Esophagus muscularis mucosa (tissue), 4 donors: ENCODE measurements at regions not wholly inside any gene's neighbourhood (a gene's known extent, or its start where the extent isn't known, plus 50 kb on each side); places are given as distances from the start of the nearest gene placed in this dataset.

ENCODE experiments used
- DNase-seq: peaks from one replicate; pipeline ENCODE4 v3.0.0-alpha.2; 2017; ENCODE audit errors: extremely low spot score
- H3K27ac ChIP-seq, 4 donors: fragments of 200-600 bp; sonication (generic); replicated peaks in 1 of 4; 1 replicate in 3 of 4; 2 replicates in 1 of 4; pipeline ENCODE4 v1.5.1; 2016 to 2019; ENCODE audit warnings: mild to moderate bottlenecking in 1 of 4
- H3K27me3 ChIP-seq, 4 donors: fragments of 200-600 bp; sonication (generic); one replicate each; pipeline versions ENCODE4 v1.5.1 to v1.6.0; 2016 to 2019
- H3K36me3 ChIP-seq, 4 donors: fragments of 200-600 bp; sonication (generic); one replicate each; pipeline ENCODE4 v1.5.1; 2016 to 2019
- H3K4me1 ChIP-seq, 4 donors: fragments of 200-600 bp; sonication (generic); one replicate each; pipeline ENCODE4 v1.5.1; 2016 to 2019
- H3K4me3 ChIP-seq, 4 donors: fragments of 200-600 bp; sonication (generic); 1 replicate in 2 of 4; 2 replicates in 2 of 4; pipeline ENCODE4 v1.5.1; 2016 to 2019; ENCODE audit warnings: mild to moderate bottlenecking in 4 of 4, moderate library complexity in 1 of 4
- H3K9me3 ChIP-seq, 4 donors: fragments of 200-600 bp; sonication (generic); 1 replicate in 3 of 4; 2 replicates in 1 of 4; pipeline ENCODE4 v1.5.1; 2016 to 2019
- EP300 ChIP-seq: sonication (generic); formaldehyde crosslinking; IDR thresholded peaks from one replicate; pipeline ENCODE4 v1.6.1; 2017; ENCODE audit warnings: antibody characterized with exemption
- POLR2A ChIP-seq: fragments of 450-650 bp; IDR thresholded peaks from one replicate; pipeline ENCODE4 v1.6.1; 2017; ENCODE audit warnings: antibody characterized with exemption, moderate library complexity, mild to moderate bottlenecking, low read depth
- POLR2AphosphoS5 ChIP-seq, 2 donors: sonication (generic); formaldehyde crosslinking; IDR thresholded peaks; one replicate each; pipeline ENCODE4 v1.6.1; 2017; ENCODE audit warnings: antibody characterized with exemption in 2 of 2
- WGBS: methylation state at CpG from one replicate; pipeline ENCODE4 v1.1.5; 2018; 5-methylcytosine and 5-hydroxymethylcytosine counted together
- intact Hi-C: fragments of 100-400 bp; cut with DNase I; formaldehyde crosslinking; loops from one replicate; pipeline ENCODE4 v1.15.1; 2023
- TF ChIP-seq, protein P1 (sequence below), 3 experiments: fragments of 200-600 bp in 2 of 3; fragments of 450-650 bp in 1 of 3; sonication (generic) in 2 of 3; IDR thresholded peaks; one replicate each; pipeline ENCODE4 v1.5.1; 2017 to 2019; ENCODE audit warnings: antibody characterized with exemption in 3 of 3, mild to moderate bottlenecking in 2 of 3, moderate library complexity in 1 of 3

DNA sequence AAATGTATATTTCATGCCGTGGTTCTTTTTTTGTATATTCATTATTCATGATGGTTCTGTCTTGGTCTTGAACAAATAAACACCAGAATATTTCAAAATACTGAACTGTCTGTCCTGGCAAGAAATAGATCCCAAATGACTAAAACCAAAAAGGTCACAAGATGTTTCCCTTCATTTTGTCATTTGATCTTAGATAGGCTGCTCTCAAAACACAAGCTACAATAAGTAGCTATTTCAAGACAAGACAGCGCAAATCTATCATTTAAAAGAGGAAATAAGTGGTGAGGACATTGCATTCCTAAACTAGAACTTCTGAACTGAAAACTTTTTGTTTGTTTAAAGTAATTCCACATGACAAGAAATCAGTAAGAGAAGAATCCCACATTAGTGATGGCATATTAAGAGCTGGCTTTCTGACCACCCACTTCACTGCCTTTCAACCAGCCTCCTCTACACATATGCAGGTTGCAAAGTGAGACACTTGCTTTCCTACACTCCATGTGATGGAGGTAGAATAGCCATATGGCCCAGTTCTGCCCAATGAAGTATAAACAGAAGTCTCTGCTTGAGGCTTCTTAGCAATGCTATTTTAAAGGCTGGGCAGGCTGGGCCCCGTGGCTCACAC is 54.4 kb upstream of the CCDC28A start:
- DNase-seq: no peak
- H3K27me3 ChIP-seq: no peaks in the 10 kb centered on the region
- H3K27ac ChIP-seq: peak overlapping the region in 3 of 4 donors; percentile 31 to 54 (median 48)
- H3K4me1 ChIP-seq: peaks cover 4 to 19% (median 11%) of the 10 kb centered on the region in 4 donors
- intact Hi-C loops: no loop called here
- 42% methylated on average over 3 of the region's 3 CpGs for WGBS
- H3K36me3 ChIP-seq: no peaks in the 10 kb centered on the region
- no peak overlapping the region for H3K4me3 ChIP-seq
- TF ChIP-seq POLR2AphosphoS5 (IDR thresholded peaks at IDR 0.05) (peak in 1 of 2 donors; percentile 26), EP300 (no peak), POLR2A (no peak)
- TF ChIP-seq, protein P1, sequence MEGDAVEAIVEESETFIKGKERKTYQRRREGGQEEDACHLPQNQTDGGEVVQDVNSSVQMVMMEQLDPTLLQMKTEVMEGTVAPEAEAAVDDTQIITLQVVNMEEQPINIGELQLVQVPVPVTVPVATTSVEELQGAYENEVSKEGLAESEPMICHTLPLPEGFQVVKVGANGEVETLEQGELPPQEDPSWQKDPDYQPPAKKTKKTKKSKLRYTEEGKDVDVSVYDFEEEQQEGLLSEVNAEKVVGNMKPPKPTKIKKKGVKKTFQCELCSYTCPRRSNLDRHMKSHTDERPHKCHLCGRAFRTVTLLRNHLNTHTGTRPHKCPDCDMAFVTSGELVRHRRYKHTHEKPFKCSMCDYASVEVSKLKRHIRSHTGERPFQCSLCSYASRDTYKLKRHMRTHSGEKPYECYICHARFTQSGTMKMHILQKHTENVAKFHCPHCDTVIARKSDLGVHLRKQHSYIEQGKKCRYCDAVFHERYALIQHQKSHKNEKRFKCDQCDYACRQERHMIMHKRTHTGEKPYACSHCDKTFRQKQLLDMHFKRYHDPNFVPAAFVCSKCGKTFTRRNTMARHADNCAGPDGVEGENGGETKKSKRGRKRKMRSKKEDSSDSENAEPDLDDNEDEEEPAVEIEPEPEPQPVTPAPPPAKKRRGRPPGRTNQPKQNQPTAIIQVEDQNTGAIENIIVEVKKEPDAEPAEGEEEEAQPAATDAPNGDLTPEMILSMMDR (IDR thresholded peaks at IDR 0.05): no peak
- peaks cover 0 to 7% (median 0%) of the 10 kb centered on the region in 4 donors for H3K9me3 ChIP-seq

DNA sequence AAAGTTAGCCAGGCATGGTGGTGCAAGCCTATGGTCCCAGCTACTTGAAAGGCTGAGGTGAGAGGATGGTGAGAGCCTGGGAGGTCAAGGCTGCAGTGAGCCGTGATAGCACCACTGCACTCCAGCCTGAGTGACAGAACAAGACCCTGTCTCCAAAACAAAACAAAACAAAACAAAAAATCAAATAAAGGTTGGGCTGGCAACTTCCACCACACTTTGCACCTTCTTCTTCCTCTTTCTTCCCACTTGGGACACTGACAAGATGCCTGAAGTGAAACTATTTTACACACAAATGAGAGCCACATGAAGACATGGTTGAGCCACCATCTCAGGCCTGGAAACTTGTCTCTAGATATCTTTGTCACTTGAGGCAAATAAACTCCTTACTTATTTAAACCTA is 53.8 kb upstream of the CCDC28A start:
- peak overlapping the region in 3 of 4 donors; percentile 31 to 54 (median 48) for H3K27ac ChIP-seq
- peaks cover 0 to under 1% (median 0%) of the 10 kb centered on the region in 4 donors for H3K9me3 ChIP-seq
- no peak overlapping the region for H3K4me3 ChIP-seq
- TF ChIP-seq, protein P1 (IDR thresholded peaks at IDR 0.05): no peak
- TF ChIP-seq POLR2AphosphoS5 (IDR thresholded peaks at IDR 0.05) (no peak), POLR2A (no peak), EP300 (no peak)
- peaks cover 4 to 19% (median 11%) of the 10 kb centered on the region in 4 donors for H3K4me1 ChIP-seq
- intact Hi-C loops: no loop called here
- no peaks in the 10 kb centered on the region for H3K27me3 ChIP-seq
- H3K36me3 ChIP-seq: no peaks in the 10 kb centered on the region
- no peak for DNase-seq
- WGBS: 70% methylated on average over 1 of the region's 1 CpG

DNA sequence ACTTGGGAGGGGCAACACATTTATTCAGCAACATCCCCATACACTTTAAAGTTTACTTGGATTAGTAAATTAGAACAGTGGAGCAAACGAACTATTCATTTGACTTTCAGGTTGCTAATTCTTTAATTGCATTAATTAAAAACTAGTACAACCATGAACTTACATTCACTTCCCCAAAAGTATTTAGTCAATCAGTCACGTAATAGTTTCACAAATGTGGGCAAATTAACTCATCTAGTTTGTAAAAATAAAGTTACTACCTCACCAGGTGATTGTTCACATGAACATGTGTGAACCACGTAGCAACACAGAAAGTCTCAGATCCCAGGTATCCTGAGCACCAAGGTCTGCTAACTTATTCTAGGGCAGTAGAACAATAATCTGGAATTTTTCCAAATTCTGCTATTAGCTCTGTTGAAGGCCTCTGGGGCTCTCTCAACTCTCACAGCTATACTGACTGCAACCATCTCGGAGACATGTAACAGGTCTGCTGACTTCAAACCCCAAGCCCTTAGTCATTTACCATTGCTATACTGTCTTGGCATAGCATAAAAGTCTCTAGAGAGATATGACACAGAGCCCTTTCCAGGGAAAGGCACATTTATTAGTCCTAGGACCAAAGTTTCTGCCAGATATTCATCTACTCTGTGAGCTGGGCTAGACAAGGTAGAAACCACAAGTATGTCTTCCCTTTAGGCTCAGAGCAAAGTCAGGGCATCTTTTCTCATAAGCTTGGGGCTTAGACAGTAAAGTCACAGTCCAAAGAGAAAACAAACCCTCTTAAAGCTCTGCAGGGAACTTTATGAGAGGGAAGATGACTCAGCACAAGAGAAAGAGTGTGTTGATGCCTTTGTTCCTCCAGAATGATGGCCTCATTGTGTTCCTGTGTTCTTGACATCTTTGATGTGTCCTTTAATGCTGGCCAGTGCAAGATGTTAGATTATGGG is 50.9 kb upstream of the CCDC28A start:
- DNase-seq: peak; percentile 21
- Histone ChIP-seq H3K27me3 (no peaks in the 10 kb centered on the region), H3K4me3 (no peak overlapping the region), H3K9me3 (no peaks in the 10 kb centered on the region), H3K4me1 (peaks cover 4 to 19% (median 11%) of the 10 kb centered on the region in 4 donors), H3K27ac (no peak overlapping the region), H3K36me3 (no peaks in the 10 kb centered on the region)
- WGBS: 84% methylated on average over 4 of the region's 4 CpGs
- TF ChIP-seq, protein P1 (IDR thresholded peaks at IDR 0.05): no peak
- TF ChIP-seq EP300 (no peak), POLR2AphosphoS5 (IDR thresholded peaks at IDR 0.05) (no peak), POLR2A (no peak)
- intact Hi-C loops: no loop called here
